ENCODE measurements at regions not wholly inside any gene's neighbourhood (a gene's known extent, or its start where the extent isn't known, plus 50 kb on each side); places are given as distances from the start of the nearest gene placed in this dataset.

DNA sequence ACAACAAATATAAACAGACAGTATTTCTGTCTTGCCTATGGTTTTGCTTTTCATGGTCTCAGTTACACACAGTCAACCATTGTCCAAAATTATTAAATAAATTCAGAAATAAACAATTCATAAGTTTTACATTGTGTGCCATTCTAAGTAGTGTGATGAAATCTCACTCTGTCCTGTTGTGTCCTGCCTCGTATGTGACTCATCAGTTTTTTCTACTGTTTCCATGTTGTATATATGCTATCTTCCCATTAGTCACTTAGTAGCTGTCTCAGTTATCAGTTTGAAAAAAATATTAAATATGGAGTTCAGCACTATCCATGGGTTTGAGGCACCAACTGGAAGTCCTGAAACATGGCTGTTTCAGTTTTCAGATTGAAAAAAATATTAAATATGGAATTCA lies 282.4 kb upstream of the GRM7 start:
- H3K9me3 ChIP-seq (replicated peaks; ENCODE audit: insufficient read depth, low read length), result no peaks in the 10 kb centered on the region
- TF ChIP-seq EZH2phosphoT487 (IDR thresholded peaks at IDR 0.05; ENCODE audit: low read length) (no peak), EZH2 (optimal IDR thresholded peaks at IDR 0.05; ENCODE audit: low read depth, low read length) (no peak)
- TF ChIP-seq, protein P1, sequence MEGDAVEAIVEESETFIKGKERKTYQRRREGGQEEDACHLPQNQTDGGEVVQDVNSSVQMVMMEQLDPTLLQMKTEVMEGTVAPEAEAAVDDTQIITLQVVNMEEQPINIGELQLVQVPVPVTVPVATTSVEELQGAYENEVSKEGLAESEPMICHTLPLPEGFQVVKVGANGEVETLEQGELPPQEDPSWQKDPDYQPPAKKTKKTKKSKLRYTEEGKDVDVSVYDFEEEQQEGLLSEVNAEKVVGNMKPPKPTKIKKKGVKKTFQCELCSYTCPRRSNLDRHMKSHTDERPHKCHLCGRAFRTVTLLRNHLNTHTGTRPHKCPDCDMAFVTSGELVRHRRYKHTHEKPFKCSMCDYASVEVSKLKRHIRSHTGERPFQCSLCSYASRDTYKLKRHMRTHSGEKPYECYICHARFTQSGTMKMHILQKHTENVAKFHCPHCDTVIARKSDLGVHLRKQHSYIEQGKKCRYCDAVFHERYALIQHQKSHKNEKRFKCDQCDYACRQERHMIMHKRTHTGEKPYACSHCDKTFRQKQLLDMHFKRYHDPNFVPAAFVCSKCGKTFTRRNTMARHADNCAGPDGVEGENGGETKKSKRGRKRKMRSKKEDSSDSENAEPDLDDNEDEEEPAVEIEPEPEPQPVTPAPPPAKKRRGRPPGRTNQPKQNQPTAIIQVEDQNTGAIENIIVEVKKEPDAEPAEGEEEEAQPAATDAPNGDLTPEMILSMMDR (IDR thresholded peaks at IDR 0.05; ENCODE audit: low read length), result no peak
- no peak overlapping the region for H3K4me2 ChIP-seq (ENCODE audit: low read depth, low read length)
- H3K9ac ChIP-seq (ENCODE audit: low read length), result no peak overlapping the region
- H4K20me1 ChIP-seq (ENCODE audit: insufficient read depth, low read length), result no peaks in the 10 kb centered on the region
- H3K27ac ChIP-seq (ENCODE audit: low read length), result no peak overlapping the region
- no peaks in the 10 kb centered on the region for H3K36me3 ChIP-seq (replicated peaks; ENCODE audit: insufficient read depth, low read length)
- H3K4me1 ChIP-seq (ENCODE audit: low read length), result no peaks in the 10 kb centered on the region
- H3K79me2 ChIP-seq (ENCODE audit: low read length), result no peaks in the 10 kb centered on the region
- no peaks in the 10 kb centered on the region for H3K9me2 ChIP-seq (replicated peaks; ENCODE audit: insufficient read depth, low read length)
- no peaks in the 10 kb centered on the region for H3F3A ChIP-seq (ENCODE audit: insufficient read depth, low read length)
- DNase-seq, result no peak
- no peaks in the 10 kb centered on the region for H3K27me3 ChIP-seq (replicated peaks; ENCODE audit: insufficient read depth, low read length)
- H2AFZ ChIP-seq (ENCODE audit: low read length), result no peak overlapping the region
- no peak overlapping the region for H3K4me3 ChIP-seq (ENCODE audit: low read length)

DNA sequence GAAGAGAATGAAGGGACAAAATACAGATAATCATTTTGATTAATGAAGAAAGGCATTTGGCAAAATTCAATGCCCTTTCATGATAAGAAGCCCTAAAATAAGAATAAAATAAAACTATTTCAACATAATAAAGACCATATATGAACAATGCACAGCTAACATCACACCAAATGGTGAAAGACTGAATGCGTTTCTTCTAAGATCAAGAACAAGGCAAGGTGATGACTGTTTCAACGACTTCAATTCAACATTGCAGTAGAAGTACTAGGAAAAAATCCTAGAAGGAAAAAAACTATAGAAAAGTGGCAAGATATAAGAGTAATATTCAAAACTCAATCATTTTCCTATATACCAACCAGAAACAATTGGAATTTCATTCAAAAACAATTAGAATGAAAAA lies 280.1 kb upstream of the GRM7 start:
- Histone ChIP-seq H3K27me3 (replicated peaks; ENCODE audit: insufficient read depth, low read length) (no peaks in the 10 kb centered on the region), H4K20me1 (ENCODE audit: insufficient read depth, low read length) (no peaks in the 10 kb centered on the region), H3K9me2 (replicated peaks; ENCODE audit: insufficient read depth, low read length) (no peaks in the 10 kb centered on the region), H3K4me2 (ENCODE audit: low read depth, low read length) (no peak overlapping the region), H3K4me1 (ENCODE audit: low read length) (no peaks in the 10 kb centered on the region), H3K79me2 (ENCODE audit: low read length) (no peaks in the 10 kb centered on the region), H3K9ac (ENCODE audit: low read length) (no peak overlapping the region), H3K9me3 (replicated peaks; ENCODE audit: insufficient read depth, low read length) (no peaks in the 10 kb centered on the region), H3K36me3 (replicated peaks; ENCODE audit: insufficient read depth, low read length) (no peaks in the 10 kb centered on the region), H3K4me3 (ENCODE audit: low read length) (no peak overlapping the region), H3F3A (ENCODE audit: insufficient read depth, low read length) (no peaks in the 10 kb centered on the region), H3K27ac (ENCODE audit: low read length) (no peak overlapping the region), H2AFZ (ENCODE audit: low read length) (no peak overlapping the region)
- DNase-seq, result no peak
- no peak for TF ChIP-seq EZH2 (optimal IDR thresholded peaks at IDR 0.05; ENCODE audit: low read depth, low read length)

DNA sequence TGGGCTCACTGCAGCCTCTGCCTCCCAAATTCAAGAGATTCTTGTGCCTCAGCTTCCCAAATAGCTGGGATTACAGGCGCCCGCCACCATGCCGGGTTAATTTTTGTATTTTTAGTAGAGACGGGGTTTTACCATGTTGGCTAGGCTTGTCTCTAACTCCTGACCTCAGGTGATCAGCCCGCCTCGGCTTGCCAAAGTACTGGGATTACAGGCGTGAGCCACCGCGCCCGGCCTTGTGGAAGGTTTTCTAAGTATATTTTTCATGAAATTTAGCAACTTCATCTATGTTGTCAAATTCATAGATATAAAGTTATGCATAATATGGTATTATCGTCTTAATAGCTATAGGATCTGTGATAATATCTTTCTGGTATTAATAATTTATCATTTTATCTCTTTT lies 275.6 kb upstream of the GRM7 start:
- Histone ChIP-seq H3K4me3 (ENCODE audit: low read length) (no peak overlapping the region), H4K20me1 (ENCODE audit: insufficient read depth, low read length) (no peaks in the 10 kb centered on the region), H3K9ac (ENCODE audit: low read length) (no peak overlapping the region), H3K79me2 (ENCODE audit: low read length) (no peaks in the 10 kb centered on the region), H3K27ac (ENCODE audit: low read length) (no peak overlapping the region), H3K9me2 (replicated peaks; ENCODE audit: insufficient read depth, low read length) (no peaks in the 10 kb centered on the region), H3K27me3 (replicated peaks; ENCODE audit: insufficient read depth, low read length) (no peaks in the 10 kb centered on the region), H3F3A (ENCODE audit: insufficient read depth, low read length) (no peaks in the 10 kb centered on the region), H2AFZ (ENCODE audit: low read length) (no peak overlapping the region), H3K36me3 (replicated peaks; ENCODE audit: insufficient read depth, low read length) (no peaks in the 10 kb centered on the region), H3K4me2 (ENCODE audit: low read depth, low read length) (no peak overlapping the region), H3K4me1 (ENCODE audit: low read length) (no peaks in the 10 kb centered on the region), H3K9me3 (replicated peaks; ENCODE audit: insufficient read depth, low read length) (no peaks in the 10 kb centered on the region)
- no peak for DNase-seq
- TF ChIP-seq EZH2phosphoT487 (IDR thresholded peaks at IDR 0.05; ENCODE audit: low read length), result no peak
- no peak for TF ChIP-seq EZH2 (optimal IDR thresholded peaks at IDR 0.05; ENCODE audit: low read depth, low read length)
- TF ChIP-seq, protein P1 (IDR thresholded peaks at IDR 0.05; ENCODE audit: low read length), result no peak

DNA sequence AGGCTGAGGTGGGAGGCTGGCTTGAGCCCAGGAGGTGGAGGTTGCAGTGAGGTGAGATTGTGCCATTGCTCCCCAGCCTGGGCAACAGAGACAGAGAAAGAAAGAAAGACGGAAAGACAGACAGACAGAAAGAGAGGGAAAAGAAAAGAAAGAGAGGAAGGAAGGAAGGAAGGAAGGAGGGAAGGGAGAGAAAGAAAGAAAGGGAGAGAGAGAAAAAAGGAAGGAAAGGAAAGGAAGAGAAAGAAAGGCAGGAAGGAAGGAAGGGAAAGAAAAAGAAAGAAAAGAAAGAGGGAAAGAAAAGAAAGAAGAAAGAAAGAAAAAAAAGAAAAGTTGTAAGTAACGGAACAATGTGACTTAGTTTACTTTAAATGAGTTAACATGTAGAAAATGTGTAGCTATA lies 260.7 kb upstream of the GRM7 start:
- Histone ChIP-seq H3K4me2 (ENCODE audit: low read depth, low read length) (no peak overlapping the region), H3F3A (ENCODE audit: insufficient read depth, low read length) (no peaks in the 10 kb centered on the region), H2AFZ (ENCODE audit: low read length) (no peak overlapping the region), H3K27ac (ENCODE audit: low read length) (no peak overlapping the region), H3K9me2 (replicated peaks; ENCODE audit: insufficient read depth, low read length) (no peaks in the 10 kb centered on the region), H3K9me3 (replicated peaks; ENCODE audit: insufficient read depth, low read length) (no peaks in the 10 kb centered on the region; the same call in 1 of the 2 replicates), H4K20me1 (ENCODE audit: insufficient read depth, low read length) (no peaks in the 10 kb centered on the region), H3K36me3 (replicated peaks; ENCODE audit: insufficient read depth, low read length) (no peaks in the 10 kb centered on the region), H3K4me3 (ENCODE audit: low read length) (no peak overlapping the region), H3K4me1 (ENCODE audit: low read length) (peaks cover 5% of the 10 kb centered on the region; the same call in 1 of the 2 replicates), H3K9ac (ENCODE audit: low read length) (no peak overlapping the region), H3K79me2 (ENCODE audit: low read length) (no peaks in the 10 kb centered on the region), H3K27me3 (replicated peaks; ENCODE audit: insufficient read depth, low read length) (no peaks in the 10 kb centered on the region)
- no peak for DNase-seq
- TF ChIP-seq EZH2 (optimal IDR thresholded peaks at IDR 0.05; ENCODE audit: low read depth, low read length) (no peak), EZH2phosphoT487 (IDR thresholded peaks at IDR 0.05; ENCODE audit: low read length) (no peak)
- TF ChIP-seq, protein P1 (IDR thresholded peaks at IDR 0.05; ENCODE audit: low read length), result no peak
